ENCODE measurements at regions not wholly inside any gene's neighbourhood (a gene's known extent, or its start where the extent isn't known, plus 50 kb on each side); places are given as distances from the start of the nearest gene placed in this dataset.

GRCh38 chr1:221308534-221309511, 429.6 kb downstream of the HLX start:
- no peak for DNase-seq

- DNase-seq, result peak; percentile 81
Measured at GRCh38 chr1:221309723-221310122, 430.5 kb downstream of the HLX start.

- peak; percentile 88 for DNase-seq
Measured at GRCh38 chr1:221310180-221310579, 430.9 kb downstream of the HLX start.

GRCh38 chr1:221315330-221315729, 426.6 kb downstream of the DUSP10 start:
- DNase-seq, result no peak

GRCh38 chr1:221316491-221317056, 425.3 kb downstream of the DUSP10 start:
- DNase-seq, result no peak

DNA sequence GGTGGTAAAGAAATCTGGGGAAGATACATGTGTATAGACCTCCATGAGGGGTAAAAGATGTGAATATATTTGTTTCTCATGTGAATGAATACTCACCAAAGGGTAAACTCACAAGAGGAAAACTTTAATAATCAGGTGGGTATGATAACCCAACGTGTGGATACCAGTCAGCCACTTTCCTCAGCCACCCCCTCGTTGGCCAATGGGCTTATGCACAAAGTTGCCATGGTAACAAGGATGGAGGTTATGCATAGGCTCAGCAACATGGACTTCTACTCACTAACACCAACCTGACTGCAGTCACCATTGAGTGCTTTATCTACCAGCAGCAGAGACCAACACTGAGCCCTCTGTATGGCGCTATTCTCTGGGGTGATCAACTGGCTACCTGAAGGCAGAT, 424.4 kb downstream of the DUSP10 start:
- DNase-seq, result no peak

GRCh38 chr1:221327954-221328353, 413.9 kb downstream of the DUSP10 start:
- DNase-seq, result peak; percentile 100

DNA sequence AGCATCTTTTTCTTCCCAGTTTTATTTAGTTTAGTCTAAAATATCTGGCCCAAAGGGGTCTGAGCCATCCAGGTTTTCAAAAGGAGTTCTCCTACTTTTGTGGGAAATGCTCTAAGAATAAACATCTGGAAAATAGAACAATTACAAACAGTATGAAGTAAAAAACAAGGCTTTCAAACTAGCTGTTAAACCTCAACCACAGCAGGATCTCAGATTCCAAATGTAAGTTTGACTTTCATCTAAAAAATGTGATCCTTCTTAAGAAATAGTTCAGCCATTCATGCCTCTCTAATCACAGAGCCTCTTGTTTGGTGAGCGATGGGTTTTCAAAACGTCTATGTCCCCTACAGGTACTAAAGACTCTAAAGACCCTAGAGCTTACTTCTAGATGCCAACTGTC, 413.5 kb downstream of the DUSP10 start:
- DNase-seq, result no peak

GRCh38 chr1:221331273-221332183, 410.4 kb downstream of the DUSP10 start:
- no peak for DNase-seq

- DNase-seq, result no peak
Measured at GRCh38 chr1:221334062-221334461, 407.8 kb downstream of the DUSP10 start.

GRCh38 chr1:221335161-221336101, 406.5 kb downstream of the DUSP10 start:
- DNase-seq, result no peak

DNA sequence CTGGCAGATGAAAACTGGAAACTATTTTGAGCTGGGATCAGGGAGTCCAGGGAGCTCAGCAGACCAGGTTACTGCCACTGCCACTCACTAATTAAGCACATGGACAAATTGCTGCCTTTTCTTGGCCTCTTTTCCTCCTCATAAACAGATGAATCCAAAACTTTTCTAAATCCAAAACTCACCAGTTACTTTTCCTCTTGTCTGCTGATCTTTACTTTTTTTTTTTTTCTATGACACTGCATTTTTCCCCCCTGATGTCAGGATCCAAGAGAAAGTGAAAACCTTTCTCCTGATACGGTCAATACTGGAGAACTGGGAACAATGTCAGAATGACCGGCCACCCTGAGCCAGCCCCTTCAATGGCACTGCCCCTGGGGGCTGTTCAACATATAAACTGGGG, 405.8 kb downstream of the DUSP10 start:
- DNase-seq, result no peak

GRCh38 chr1:221337106-221337505, 404.8 kb downstream of the DUSP10 start:
- DNase-seq, result no peak

GRCh38 chr1:221343136-221343535, 398.8 kb downstream of the DUSP10 start:
- DNase-seq, result no peak

DNA sequence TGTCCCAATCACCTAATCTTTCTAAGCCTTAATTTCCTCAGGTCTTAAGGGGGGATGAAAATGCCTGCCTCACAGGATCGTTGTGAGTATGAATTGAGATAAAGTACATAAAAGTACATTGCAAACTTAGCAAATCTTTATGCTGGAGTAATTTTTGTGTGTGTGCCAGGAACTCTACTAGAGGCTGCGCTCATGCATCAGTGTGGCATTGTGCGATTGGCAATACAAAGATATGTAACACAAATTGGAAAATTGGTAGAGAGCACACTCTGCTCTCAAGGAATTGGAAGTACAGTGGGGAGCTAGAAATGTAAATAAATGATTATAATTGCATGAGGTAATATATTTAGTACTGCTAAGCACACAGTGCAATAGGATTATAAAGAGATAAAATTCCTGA, 398.3 kb downstream of the DUSP10 start:
- no peak for DNase-seq

DNA sequence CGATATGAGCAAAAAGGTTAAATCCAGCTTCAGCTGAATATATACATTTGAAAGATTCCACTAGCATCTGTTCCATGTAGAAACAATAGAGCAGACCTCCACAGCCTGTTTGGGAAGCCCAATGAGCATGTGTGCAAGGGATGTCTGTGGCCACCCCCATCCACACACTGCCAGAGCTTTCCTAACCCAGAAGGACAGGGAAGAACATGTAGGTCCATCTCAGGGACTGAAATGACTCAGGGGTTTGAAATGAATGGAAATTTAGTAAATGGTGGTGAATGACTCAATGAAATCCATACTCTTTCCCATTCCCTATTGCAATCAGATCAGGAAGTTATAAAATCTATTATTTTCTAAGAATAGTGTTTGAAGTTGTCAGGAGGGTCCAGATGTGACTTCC, 397.2 kb downstream of the DUSP10 start:
- no peak for DNase-seq

GRCh38 chr1:221347706-221348105, 394.2 kb downstream of the DUSP10 start:
- DNase-seq, result no peak

DNA sequence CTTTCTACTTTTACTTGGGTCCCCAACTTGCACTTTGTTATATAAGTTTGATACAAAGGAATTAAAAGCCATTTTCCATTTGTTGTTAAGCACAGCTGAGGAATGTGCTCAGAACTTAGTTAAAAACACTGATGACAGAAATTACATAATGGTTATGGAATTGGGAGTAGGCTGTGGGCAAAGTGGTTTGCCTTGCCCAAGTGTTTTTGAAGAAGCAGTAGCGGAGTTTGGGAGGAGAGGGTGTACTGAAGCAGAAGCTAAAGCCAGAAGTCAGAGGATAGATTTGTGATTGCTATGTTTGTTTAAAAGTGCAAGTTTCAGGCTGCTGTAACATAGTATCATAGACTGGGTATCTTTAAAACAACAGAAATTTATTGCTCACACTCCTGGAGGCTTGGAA, 391.8 kb downstream of the DUSP10 start:
- DNase-seq, result no peak

- DNase-seq, result no peak
Measured at GRCh38 chr1:221356693-221357092, 385.2 kb downstream of the DUSP10 start.

DNA sequence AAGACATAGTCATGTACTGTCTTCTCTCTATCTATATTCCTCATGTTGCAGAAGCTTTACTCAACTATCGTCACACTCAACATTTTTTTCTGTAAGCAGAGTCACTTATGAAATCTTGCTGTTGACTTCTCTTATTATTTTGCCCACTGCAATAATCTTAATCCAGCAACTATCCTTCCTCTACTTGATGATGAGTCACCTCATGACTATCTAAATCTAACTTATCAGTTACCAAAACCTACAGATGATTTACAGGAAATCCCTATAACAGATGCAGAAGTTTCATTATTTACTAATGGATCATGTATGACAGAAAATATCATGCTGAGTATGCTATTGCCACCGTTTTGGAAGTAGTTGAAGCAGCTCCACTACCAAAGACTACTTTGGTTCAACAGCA, 378.9 kb downstream of the DUSP10 start:
- DNase-seq, result no peak

DNA sequence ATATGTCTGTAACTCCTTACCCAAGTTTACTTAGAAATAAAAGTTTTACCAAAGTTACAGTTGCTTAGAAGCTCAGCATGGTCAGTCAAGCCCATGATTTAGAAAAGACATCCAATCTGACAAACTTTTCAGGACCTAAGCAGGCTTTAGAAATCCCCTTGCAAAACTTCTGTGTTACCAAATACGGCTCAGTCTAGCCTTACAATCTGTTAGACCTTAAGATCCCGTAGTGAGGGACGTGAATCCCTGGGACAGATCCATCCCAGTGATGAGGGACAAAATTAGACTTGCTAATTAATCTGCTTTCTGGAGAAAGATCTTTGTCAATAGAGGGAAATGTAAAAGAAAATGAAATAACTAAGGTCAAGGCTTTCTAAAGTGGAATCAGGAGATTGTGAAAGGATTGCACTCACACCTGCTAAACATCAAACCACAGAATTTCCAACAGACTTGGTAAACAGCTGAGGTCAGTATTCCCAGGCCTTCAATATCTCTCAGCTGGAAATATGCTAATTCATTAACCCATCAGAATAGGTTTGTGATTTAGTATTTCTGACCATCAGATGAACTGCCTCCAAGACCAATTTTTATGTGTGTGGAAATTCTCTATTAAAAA, 375.3 kb downstream of the DUSP10 start:
- no peak for DNase-seq

DNA sequence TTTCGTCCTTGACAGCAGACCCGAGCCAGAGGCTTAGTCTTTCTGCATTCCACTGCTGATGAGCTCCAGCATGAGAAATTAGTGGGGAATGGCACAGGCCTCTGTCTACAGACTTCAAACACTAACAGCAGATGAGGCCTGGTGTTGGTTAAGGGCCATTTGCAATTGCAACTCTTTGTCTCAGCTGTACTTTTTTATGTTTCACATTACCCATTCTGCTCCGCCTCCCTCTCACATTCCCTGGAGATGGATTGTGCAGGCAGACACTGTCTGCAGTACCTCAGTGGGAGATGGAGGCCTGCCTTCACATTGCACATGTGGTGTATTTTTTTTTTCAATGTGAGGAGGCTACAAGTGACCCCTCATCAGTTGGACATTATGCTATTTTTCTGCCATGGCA, 370.2 kb downstream of the DUSP10 start:
- DNase-seq, result no peak
